HG02938 (cell line): ENCODE measurements at regions not wholly inside any gene's neighbourhood (a gene's known extent, or its start where the extent isn't known, plus 50 kb on each side); places are given as distances from the start of the nearest gene placed in this dataset.

Source experiments
- ATAC-seq: cut with Tn5 transposase; IDR thresholded peaks from one replicate; pipeline ENCODE4 v1.9.1; 2021; ENCODE audit warnings: mild to moderate bottlenecking, moderate library complexity; ENCODE audit not compliant: unreplicated experiment

- ATAC-seq, result no peak
Measured at GRCh38 chr12:44961887-44962286, 85.8 kb upstream of the NELL2 start.

GRCh38 chr12:44960856-44961255, 84.7 kb upstream of the NELL2 start:
- no peak for ATAC-seq

GRCh38 chr12:44960423-44960822, 84.3 kb upstream of the NELL2 start:
- no peak for ATAC-seq

GRCh38 chr12:44947163-44947562, 71.0 kb upstream of the NELL2 start:
- ATAC-seq, result no peak

- no peak for ATAC-seq
Measured at GRCh38 chr12:44942714-44943113, 66.6 kb upstream of the NELL2 start.

- peak; percentile 54 for ATAC-seq
Measured at GRCh38 chr12:44930972-44931600, 55.0 kb upstream of the NELL2 start.

GRCh38 chr12:44929236-44929885, 53.2 kb upstream of the NELL2 start:
- ATAC-seq, result no peak
